Psoas muscle (tissue), 7 donors: ENCODE measurements at regions not wholly inside any gene's neighbourhood (a gene's known extent, or its start where the extent isn't known, plus 50 kb on each side); places are given as distances from the start of the nearest gene placed in this dataset.

Experiments
- ATAC-seq, 4 donors: fragments of 200-7000 bp; cut with Tn5 transposase; one replicate each; pipeline ENCODE4 v1.9.1; 2020; ENCODE audit warnings: moderate library complexity in 3 of 4, mild to moderate bottlenecking in 2 of 4
- DNase-seq, 2 donors: peaks; one replicate each; pipeline ENCODE4 v3.0.0-alpha.2; 2020
- H3K27ac ChIP-seq: fragments of 200-600 bp; one replicate; pipeline ENCODE4 v1.8.0; 2022
- H3K27me3 ChIP-seq, 3 donors: fragments of 200-600 bp in 1 of 3; one replicate each; pipeline versions ENCODE4 v1.6.1 to v1.8.0; 2013 to 2022; ENCODE audit warnings: low read length in 2 of 3, mild to moderate bottlenecking in 2 of 3, moderate library complexity in 1 of 3; ENCODE audit not compliant: insufficient read depth in 3 of 3
- H3K36me3 ChIP-seq, 2 donors: fragments of 200-600 bp in 1 of 2; one replicate each; pipeline versions ENCODE4 v1.6.1 to v1.8.0; 2013 to 2022; ENCODE audit warnings: low read depth in 1 of 2, mild to moderate bottlenecking in 1 of 2, moderate library complexity in 1 of 2; ENCODE audit not compliant: insufficient read depth in 1 of 2
- H3K4me1 ChIP-seq: fragments of 200-600 bp; one replicate; pipeline ENCODE4 v1.8.0; 2022
- H3K4me3 ChIP-seq: fragments of 200-600 bp; one replicate; pipeline ENCODE4 v1.8.0; 2022; ENCODE audit warnings: mild to moderate bottlenecking
- H3K9me3 ChIP-seq: fragments of 200-600 bp; one replicate; pipeline ENCODE4 v1.8.0; 2022
- CTCF ChIP-seq: fragments of 200-600 bp; IDR thresholded peaks from one replicate; pipeline ENCODE4 v1.8.0; 2022; ENCODE audit warnings: antibody characterized with exemption
- WGBS, 3 donors: extraction: QIAGEN DNeasy Blood & Tissue Kit; methylation state at CpG; one replicate each; pipeline versions ENCODE4 v1.1.6 to v1.1.7; 2013; 5-methylcytosine and 5-hydroxymethylcytosine counted together
- intact Hi-C, 2 donors: fragments of 100-400 bp; cut with DNase I; formaldehyde crosslinking; loops; one replicate each; pipeline versions ENCODE4 v1.11.0 to v1.14.2; 2022
- donor health status: healthy with polysubstance abuse.
- donor health status: DM: no; HTN: no; CAD: no; lungs with moderate emphysema.
- donor health status: Bipolar disorder and iron deficiency.
- donor health status: healthy.
- donor health status: DM: yes; HTN: yes; CAD: no.
- donor health status: DM: no; HTN: no; CAD: no.
- donor health status: DM: yes; HTN: yes; CAD: no.

DNA sequence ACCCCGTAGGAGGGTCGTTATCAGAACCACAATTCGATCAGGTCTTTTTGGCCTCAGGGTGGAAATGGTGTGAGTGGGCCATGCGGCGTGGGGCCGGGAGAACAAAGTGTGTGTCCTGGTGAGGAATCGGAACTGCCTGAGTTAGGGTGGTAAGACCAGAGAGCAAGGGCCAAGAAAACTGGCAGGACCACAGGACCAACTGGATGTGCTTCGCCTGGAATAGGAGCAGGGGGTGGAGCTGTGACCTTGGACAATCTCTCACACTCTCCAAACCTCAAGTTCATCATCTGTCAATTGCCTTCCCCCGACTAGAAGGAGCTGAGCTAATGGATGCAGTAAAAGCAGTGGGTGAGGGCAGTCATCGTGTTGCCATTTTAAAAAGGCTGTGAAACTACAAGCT, 59.5 kb downstream of the NAV1 start:
- ATAC-seq = no peak
- Histone ChIP-seq H3K4me3 (no peak overlapping the region), H3K9me3 (no peaks in the 10 kb centered on the region)

DNA sequence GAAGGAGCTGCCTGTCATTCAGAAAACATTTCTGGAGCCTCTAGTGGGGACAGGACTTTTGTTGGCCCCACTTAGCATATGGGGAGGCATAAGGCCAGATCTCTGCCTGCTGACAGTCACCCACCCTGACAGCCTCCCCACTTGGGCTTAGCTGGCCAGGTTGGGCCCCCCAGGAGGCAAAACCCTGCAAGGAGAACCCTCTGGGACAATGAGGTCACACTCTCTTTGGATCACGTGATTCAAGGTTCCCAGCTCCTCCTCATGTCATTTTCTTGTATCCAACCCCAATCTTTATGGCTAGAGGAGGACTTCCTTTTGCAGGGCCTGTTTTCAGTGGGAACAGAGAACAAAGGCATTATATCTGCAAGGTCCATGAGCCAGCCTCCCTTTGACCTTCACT, 60.0 kb downstream of the NAV1 start:
- no peaks in the 10 kb centered on the region for H3K27me3 ChIP-seq
- no peaks in the 10 kb centered on the region for H3K36me3 ChIP-seq
- DNase-seq (no peak), ATAC-seq (no peak)
- 36 to 46% (median 43%) methylated on average over 1 of the region's 1 CpG for WGBS, 3 donors
- H3K9me3 ChIP-seq = no peaks in the 10 kb centered on the region
- no peak for TF ChIP-seq CTCF
- no peaks in the 10 kb centered on the region for H3K4me1 ChIP-seq
- intact Hi-C loops = no loop called here
- H3K4me3 ChIP-seq = no peak overlapping the region
- H3K27ac ChIP-seq = no peak overlapping the region

More for the DNA sequence above, 59.5 kb downstream of the NAV1 start:
- WGBS, 3 donors = 72 to 82% (median 76%) methylated on average over 10 of the region's 10 CpGs
- TF ChIP-seq CTCF = no peak
- H3K4me1 ChIP-seq = no peaks in the 10 kb centered on the region
- intact Hi-C loops = no loop called here
- no peaks in the 10 kb centered on the region for H3K27me3 ChIP-seq
- peak overlapping the region; percentile 41 for H3K27ac ChIP-seq
- DNase-seq = no peak
- no peaks in the 10 kb centered on the region for H3K36me3 ChIP-seq

DNA sequence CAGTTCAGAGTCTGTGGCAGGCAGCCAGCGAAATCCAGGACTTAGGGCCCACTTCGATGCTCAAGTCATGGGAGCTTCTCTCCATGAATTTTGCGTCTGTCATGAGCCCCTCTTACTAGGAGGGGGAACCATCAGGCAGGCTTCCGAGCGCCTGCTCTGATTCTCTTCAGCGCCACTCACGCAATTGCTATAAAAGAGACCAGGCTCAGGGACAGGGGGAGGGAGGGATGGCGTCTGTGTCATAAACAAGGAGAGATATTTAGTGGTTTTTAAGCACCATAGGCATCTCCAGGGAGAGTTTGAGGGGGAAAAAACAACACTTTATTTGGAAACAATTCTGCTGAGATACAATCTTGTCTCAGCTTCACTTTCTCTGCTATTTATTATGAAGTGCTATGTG, 60.6 kb downstream of the NAV1 start:
- no peaks in the 10 kb centered on the region for H3K27me3 ChIP-seq
- no peaks in the 10 kb centered on the region for H3K9me3 ChIP-seq
- H3K36me3 ChIP-seq = no peaks in the 10 kb centered on the region
- H3K4me1 ChIP-seq = no peaks in the 10 kb centered on the region
- DNase-seq = no peak
- ATAC-seq = no peak
- no peak overlapping the region for H3K4me3 ChIP-seq
- no peak overlapping the region for H3K27ac ChIP-seq
- TF ChIP-seq CTCF = no peak
- intact Hi-C loops = no loop called here
- 83 to 86% (median 84%) methylated on average over 8 of the region's 8 CpGs for WGBS, 3 donors

DNA sequence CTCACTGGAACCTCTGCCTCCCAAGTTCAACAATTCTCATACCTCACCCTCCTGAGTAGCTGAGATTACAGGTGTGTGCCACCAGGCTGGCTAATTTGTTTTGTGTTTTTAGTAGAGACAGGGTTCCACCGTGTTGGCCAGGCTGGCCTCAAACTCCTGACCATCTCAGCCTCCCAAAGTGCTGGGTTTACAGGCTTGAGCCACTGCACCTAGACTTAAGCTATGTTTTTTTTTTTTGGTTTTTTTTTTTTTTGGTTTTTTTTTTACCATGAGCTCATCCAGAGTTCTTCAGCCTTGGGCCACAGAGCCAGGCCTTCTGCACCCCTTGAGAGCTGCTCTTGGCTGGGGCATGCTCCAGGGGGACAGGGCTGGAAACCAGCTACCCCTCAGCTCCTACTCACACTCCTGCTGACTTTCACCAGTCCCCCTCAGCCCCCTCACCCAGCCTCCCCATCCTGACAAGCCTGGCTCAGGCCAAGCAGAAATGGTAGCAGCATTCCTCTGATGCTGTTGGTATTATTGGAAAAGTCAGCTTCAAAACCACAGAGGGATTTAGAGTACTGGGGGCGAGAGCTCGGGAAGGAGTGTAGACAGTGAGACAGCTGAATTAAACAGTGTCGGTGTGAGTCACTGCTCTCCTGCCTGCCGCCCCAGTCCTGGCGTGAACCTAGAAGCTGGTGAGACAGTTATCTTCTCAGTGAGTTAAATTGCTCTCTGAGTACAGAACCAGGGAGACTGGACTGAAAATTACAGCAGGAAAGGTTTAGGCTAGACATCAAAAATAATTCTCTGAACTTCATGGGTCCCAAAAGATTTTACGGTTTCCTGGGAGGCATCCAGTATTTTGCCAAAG, 63.7 kb downstream of the NAV1 start:
- intact Hi-C loops = no loop called here
- no peaks in the 10 kb centered on the region for H3K9me3 ChIP-seq
- no peaks in the 10 kb centered on the region for H3K36me3 ChIP-seq
- no peak overlapping the region for H3K27ac ChIP-seq
- H3K4me1 ChIP-seq = no peaks in the 10 kb centered on the region
- peak; percentile 38 to 66 (median 63) for ATAC-seq
- peak in 1 of 2 donors; percentile 39 for DNase-seq
- no peak overlapping the region for H3K4me3 ChIP-seq
- TF ChIP-seq CTCF = no peak
- WGBS, 3 donors = 52 to 60% (median 53%) methylated on average over 7 of the region's 7 CpGs
- no peaks in the 10 kb centered on the region for H3K27me3 ChIP-seq
